HG03159 (cell line): ENCODE measurements at regions not wholly inside any gene's neighbourhood (a gene's known extent, or its start where the extent isn't known, plus 50 kb on each side); places are given as distances from the start of the nearest gene placed in this dataset.

Source experiments
- ATAC-seq: cut with Tn5 transposase; IDR thresholded peaks from one replicate; pipeline ENCODE4 v1.9.1; 2021; ENCODE audit warnings: mild to moderate bottlenecking, moderate library complexity; ENCODE audit not compliant: unreplicated experiment

DNA sequence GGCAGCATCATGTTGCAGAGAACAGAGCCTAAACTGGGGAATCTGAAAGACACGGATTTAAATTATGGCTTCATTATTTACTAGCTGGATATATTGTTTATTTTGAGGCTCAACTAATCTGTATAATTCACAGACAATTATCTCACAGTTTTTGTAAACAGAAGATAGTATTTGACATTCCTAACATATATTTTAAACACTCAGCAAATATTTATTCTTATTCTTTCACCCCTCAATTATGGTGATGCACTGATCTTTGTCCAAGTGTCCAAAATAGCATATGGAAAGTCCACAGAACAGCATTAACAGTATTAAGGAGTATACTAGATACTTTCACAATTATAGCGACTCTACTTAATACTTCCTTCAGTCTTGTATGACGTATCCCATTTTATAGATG is 257.0 kb downstream of the ADGRG6 start:
- no peak for ATAC-seq

DNA sequence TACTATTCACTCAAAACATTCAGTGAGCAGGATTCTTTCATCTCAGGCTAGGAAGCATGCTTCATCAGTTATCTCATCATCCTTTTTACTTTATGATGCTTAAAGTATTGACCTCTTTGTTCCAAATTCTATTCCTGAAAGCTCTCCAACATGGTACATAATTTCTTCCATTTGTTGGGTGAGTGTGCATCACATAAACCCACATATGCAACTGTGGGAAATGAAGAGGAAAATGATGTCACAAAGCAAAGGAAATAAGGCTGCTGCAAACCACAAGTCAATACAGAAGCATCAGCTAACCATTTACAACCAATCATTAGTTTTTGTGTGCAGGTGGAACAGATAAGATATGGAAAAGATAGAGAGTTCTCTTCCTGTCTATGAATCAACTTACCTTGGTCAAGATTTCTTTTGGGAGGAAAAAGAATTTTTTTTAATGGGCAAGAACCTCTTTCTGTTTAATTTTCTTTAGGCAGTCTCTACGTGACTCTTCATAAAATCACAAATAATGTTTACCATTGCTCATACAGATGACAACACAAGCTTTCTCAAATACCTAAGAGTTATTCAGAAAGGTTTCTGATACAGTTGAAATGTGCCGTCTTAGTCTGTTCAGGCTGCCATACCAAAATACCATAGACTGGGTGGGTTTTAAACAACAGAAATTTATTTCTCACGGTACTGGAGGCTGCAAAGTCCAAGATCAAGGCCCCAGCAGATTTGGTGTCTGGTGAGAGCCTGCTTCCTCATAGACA is 259.9 kb downstream of the ADGRG6 start:
- no peak for ATAC-seq

DNA sequence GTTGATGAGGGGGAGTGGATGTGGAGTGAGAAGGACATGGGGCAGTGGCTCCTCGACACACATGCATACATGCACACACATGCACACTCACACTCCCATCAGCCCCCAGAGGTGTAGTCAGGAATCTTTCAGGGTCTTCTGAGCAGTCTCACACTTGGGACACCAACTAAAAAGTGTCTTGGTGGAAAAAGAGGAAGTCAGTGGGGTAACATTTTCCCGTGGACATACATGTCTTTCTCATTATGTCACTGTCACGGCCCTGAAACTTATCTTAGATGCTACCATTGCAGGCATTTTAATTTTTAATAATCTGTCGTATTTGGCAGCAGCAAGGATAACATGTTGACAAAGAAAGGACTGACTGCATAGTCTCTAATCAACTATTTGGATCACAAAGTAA is 261.1 kb downstream of the ADGRG6 start:
- no peak for ATAC-seq

DNA sequence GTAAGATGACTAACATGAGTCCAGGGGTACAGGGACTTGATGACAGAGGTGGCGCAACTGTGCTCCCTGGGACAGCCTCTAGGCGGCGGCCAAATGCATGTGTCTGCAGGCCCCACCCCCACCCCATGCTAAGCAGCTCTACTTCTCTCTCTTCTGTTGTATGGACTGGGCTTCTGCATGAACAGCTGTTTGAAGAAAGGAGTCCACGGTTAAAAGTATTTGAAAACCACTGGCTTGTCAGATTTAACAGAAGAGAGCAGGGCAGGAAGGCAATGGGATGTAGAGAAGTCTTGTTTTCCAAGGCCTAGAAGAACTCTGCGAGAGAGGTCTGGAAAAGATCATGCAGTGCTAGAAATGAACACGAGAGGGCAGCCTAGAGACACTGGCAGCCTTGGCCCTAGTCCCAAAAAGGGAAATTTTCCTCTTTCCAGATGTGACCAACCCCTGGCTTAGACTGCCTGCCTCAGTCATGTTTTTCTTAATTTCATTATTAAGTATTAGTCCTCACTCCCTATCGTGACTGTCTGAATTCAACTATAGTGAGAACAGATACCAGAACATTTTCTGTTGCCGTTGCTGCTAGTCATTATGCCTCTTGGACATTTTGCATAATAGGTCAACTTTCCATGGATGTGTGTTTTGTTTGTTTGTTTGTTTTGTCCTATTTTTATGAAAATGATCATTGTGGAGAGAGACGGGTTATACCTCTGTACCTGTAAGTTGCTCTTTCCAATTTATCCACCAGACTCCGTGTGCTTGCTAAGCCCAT is 265.0 kb downstream of the ADGRG6 start:
- ATAC-seq: peak; percentile 75

GRCh38 chr6:142567461-142567860 is 265.7 kb downstream of the ADGRG6 start:
- ATAC-seq: no peak

DNA sequence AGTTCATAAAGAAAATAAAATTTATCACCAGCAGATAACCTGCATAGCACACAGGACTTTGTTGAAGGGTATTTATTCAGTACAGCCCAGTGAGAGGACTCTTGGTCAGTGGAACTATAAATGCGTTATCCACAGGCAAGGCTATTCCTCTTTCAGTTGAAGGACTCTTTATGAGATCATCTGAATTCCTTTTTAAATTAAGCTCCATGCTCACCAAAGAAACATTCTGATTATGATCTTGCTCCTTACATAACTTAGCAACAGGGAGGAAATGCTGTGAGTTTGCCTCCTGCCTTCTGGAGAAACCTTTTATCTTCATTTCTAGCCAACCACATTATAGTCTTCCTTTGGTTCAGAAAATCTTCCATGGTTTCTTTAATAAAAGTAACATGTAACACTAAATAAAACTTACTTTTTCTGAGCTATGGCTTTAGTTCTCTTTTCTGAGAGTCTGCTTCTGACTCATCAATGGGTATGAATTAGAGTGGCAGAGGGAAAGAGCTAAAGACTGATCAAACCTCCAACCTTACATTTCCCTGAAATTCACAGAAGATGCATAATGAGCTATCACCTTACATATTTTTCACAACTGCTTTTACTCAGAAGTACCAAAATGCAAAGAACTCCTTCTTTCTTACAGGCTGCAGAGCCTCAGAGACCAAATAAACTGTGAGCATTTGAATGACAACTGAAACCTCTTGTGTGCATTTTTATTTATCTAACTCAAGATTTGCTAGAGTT is 267.2 kb downstream of the ADGRG6 start:
- no peak for ATAC-seq

DNA sequence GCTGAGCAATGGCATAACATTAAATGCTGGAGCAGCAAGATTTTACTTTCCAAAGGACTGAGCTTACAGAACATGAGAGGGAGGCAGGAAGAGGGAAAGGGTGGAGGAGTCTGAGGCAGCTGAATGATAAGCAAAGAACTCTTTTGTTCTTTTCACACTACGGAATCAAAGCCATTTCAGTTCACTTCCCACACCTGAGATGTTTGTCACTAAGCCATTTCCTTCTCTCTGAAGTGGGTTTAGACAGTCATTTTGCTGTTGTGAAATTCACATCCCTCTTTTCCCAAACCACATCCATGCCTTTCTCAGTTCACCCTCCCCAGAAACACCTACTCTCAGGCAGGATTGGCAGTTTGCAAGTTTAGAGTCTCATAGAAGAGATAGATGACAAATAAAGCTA is 267.9 kb downstream of the ADGRG6 start:
- no peak for ATAC-seq

GRCh38 chr6:142570221-142570671 is 268.4 kb downstream of the ADGRG6 start:
- ATAC-seq: no peak

GRCh38 chr6:142592876-142593275 is 291.1 kb downstream of the ADGRG6 start:
- no peak for ATAC-seq

GRCh38 chr6:142597836-142598235 is 296.0 kb downstream of the ADGRG6 start:
- ATAC-seq: no peak

- ATAC-seq: no peak
These were observed 299.6 kb downstream of the ADGRG6 start for GRCh38 chr6:142601427-142601826.

- ATAC-seq: no peak
These were observed 301.2 kb downstream of the ADGRG6 start for GRCh38 chr6:142602972-142603371.

DNA sequence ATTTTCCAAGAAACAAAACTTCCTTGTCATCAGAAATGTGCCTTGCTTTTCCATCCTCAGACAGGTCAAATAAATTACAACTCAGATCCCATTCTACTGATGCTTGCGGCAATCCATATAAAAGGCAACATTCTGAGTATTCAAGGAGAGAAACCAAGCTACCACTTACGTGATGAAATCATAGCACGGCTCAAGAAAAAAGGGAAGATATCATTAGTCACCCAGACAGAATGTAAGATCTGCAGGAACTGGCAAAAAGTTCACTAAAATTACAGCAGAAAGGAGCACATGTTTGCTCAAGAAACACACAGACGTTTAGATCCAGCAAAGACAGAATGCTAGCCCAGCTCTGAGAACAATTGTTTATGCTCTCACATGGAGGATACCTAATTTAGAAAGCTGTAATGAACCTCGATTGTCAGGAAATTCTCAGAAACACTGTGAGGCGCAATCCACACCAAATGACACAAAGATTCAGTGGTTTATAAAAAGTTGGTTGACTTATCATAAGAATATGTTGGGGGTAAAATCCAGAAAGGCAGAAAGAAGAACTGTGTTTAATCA is 304.2 kb downstream of the ADGRG6 start:
- no peak for ATAC-seq

DNA sequence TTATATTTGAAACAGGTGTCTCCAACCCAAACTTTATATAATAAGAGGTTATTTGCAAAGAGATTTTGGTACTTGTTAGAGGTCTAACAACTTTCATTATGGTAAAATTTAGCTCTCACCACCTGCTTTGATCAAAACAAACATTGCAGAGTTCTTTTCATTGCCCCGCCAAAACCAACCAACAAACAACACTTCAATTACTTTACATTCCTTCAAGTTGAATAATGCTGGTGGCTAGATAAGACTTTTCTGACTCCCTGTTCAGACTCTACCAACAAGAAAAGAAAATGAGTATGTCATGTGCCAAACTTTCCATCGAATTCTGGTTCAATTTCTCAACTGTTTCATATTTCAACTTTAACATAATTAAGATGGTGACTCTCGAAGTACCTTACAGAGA is 311.1 kb downstream of the ADGRG6 start:
- ATAC-seq: no peak

DNA sequence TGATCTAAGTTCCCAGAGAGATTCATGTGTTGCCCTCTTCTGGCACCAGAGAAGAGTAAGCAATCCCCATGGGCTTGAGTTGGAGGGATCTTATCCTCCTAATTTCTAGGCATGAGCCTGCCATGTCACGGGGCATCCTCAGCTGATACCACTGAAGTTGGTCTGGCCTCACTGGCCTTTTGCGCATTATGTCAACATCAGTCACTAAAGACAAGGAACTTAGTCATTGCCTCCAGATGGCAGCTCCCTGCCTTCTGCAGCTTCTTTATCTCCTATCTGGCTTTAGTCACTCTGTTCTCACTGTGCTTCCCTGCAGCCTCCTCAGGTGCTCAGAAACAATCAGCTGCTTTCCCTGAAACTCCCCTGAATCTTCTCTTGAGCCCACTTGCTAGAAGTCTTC is 312.2 kb downstream of the ADGRG6 start:
- no peak for ATAC-seq

DNA sequence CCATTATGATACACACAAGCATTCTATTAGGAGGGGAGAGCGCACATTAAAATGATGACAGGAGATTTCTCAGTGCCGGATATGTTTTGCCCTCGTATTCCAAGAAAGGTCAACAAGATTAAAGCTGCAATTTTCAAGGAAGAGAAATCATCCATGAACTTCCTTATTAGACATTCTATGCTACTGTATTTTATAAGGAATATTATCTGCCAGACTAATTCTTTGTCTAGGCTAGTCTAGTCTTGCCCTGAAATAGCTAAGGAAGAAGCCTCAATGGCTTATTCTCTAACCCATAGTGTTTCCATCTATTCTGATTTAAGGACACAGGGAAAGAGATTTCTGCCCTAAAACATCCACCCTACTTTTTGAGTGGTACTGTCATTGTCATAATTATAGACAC is 315.4 kb downstream of the ADGRG6 start:
- ATAC-seq: no peak

- no peak for ATAC-seq
These were observed 320.0 kb downstream of the ADGRG6 start for GRCh38 chr6:142621822-142622221.

GRCh38 chr6:142624978-142625715 is 319.8 kb downstream of the HIVEP2 start:
- no peak for ATAC-seq

GRCh38 chr6:142627474-142627873 is 317.5 kb downstream of the HIVEP2 start:
- ATAC-seq: no peak

- ATAC-seq: no peak
These were observed 313.2 kb downstream of the HIVEP2 start for GRCh38 chr6:142631517-142632385.
